Fibroblast of lung (primary cell): ENCODE measurements at regions not wholly inside any gene's neighbourhood (a gene's known extent, or its start where the extent isn't known, plus 50 kb on each side); places are given as distances from the start of the nearest gene placed in this dataset.
A peak's percentile ranks its signal among the peaks of the same experiment; 100 is the strongest.

Experiments
- DNase-seq, 2 donors: peaks; one replicate each; pipeline versions ENCODE4 v3.0.0 to v3.0.0-alpha.2; 2010; ENCODE audit warnings: low read depth in 2 of 2
- H2AFZ ChIP-seq: 2 replicates; pipeline ENCODE4 v1.5.1; 2012; ENCODE audit warnings: low read length, control low read depth, inconsistent platforms
- H3K27ac ChIP-seq: 2 replicates; pipeline ENCODE4 v1.5.1; 2011; ENCODE audit warnings: low read length, control low read depth; ENCODE audit not compliant: insufficient read depth
- H3K27me3 ChIP-seq: 2 replicates; pipeline ENCODE4 v1.5.1; 2011; ENCODE audit warnings: mild to moderate bottlenecking, low read length; ENCODE audit not compliant: control insufficient read depth, insufficient read depth
- H3K36me3 ChIP-seq: 2 replicates; pipeline ENCODE4 v1.5.1; 2011; ENCODE audit warnings: low read length; ENCODE audit not compliant: control insufficient read depth, insufficient read depth
- H3K4me1 ChIP-seq: 2 replicates; pipeline ENCODE4 v1.5.1; 2011; ENCODE audit warnings: low read length; ENCODE audit not compliant: control insufficient read depth, insufficient read depth; ENCODE audit errors: extremely low read depth
- H3K4me2 ChIP-seq: 2 replicates; pipeline ENCODE4 v1.5.1; 2011; ENCODE audit warnings: low read length, control low read depth; ENCODE audit not compliant: insufficient read depth; ENCODE audit errors: extremely low read depth
- H3K4me3 ChIP-seq, 4 experiments: fragments of 200-600 bp in 1 of 4; sonication (generic) in 1 of 4; replicated peaks in 1 of 4; 2 replicates each; pipeline ENCODE4 v1.5.1; 2011 to 2016; ENCODE audit warnings: low read length in 4 of 4, low read depth in 3 of 4, mild to moderate bottlenecking in 3 of 4, control low read depth in 2 of 4, inconsistent platforms in 1 of 4, mixed read lengths in 1 of 4; ENCODE audit not compliant: insufficient read depth in 1 of 4; ENCODE audit errors: control extremely low read depth in 1 of 4
- H3K79me2 ChIP-seq: 2 replicates; pipeline ENCODE4 v1.5.1; 2012; ENCODE audit warnings: mild to moderate bottlenecking, low read length, inconsistent platforms; ENCODE audit not compliant: control insufficient read depth, insufficient read depth
- H3K9ac ChIP-seq: 2 replicates; pipeline ENCODE4 v1.5.1; 2011; ENCODE audit warnings: mild to moderate bottlenecking, low read length, control low read depth; ENCODE audit not compliant: insufficient read depth
- H3K9me3 ChIP-seq: 2 replicates; pipeline ENCODE4 v1.5.1; 2012; ENCODE audit warnings: low read depth, low read length; ENCODE audit not compliant: control insufficient read depth, insufficient read depth
- H4K20me1 ChIP-seq: 2 replicates; pipeline ENCODE4 v1.5.1; 2011; ENCODE audit warnings: low read length; ENCODE audit not compliant: control insufficient read depth, insufficient read depth; ENCODE audit errors: extremely low read depth
- EZH2 ChIP-seq: IDR thresholded peaks from 2 replicates; pipeline ENCODE4 v1.5.1; 2012; ENCODE audit warnings: low read length, control low read depth, mild to moderate bottlenecking; ENCODE audit errors: missing control alignments
- TF ChIP-seq, protein P1 (sequence below), 2 donors: IDR thresholded peaks in 1 of 2; conservative IDR thresholded peaks in 1 of 2; 1 replicate in 1 of 2; 2 replicates in 1 of 2; pipeline ENCODE4 v1.5.1; 2011 to 2012; ENCODE audit warnings: low read length in 2 of 2, control low read depth in 1 of 2, inconsistent platforms in 1 of 2, low read depth in 1 of 2, mild to moderate bottlenecking in 1 of 2

DNA sequence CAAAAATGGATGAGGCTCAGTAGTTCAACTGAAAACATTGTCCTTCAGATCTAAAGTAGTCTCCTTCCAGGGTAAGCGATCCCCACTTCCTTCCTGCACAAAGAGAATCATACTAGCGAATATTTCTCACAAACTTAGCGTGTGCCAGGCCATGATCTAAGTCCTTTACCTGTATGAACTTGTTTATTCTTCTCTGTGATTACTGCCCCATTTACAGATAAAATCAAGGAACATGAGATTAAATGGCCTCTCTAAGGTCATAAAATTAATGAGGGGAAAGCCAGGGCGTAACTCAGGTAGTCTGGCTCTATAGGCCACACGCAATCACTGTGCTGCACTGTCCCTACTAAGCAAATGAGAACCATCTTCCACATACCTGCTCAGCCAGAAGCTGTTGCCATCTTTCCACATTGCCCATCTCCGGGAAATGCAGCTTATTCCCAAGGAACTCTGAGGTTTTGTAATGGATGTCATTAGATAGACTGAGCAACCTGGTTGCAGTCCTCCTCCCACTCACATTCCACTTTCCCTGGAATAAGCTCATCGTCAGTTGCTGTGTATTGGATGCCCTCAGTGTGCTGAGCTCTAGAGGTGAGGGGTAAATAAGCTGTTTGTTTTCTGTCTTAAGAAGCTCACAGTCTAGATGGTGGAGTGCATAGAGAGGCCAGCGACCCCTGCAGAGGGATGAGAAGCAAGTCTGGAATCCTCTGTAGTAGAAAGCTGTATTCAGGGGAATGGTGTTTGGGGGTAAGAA, 146.3 kb downstream of the SNX19 start:
- H3K79me2 ChIP-seq: no peaks in the 10 kb centered on the region

DNA sequence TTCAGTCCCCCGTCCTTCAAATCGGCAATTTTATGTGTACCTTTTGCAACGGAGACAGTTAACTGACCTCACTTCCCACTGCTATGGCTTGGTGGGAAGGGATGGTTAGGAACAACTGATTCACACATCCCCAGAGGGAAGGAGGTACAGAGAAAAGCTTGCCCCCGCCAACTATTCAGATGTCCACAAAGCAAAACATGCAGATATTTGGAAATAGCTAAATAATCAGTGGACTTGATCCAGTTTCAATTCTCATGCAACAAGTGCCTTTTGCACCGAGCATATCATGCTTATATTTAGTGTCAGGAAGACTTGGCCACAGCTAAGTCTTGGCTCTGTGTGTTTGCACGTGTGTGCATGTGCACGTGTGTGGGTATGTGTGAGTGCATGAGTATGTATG, 144.6 kb downstream of the SNX19 start:
- peaks cover 31% of the 10 kb centered on the region for H3K4me1 ChIP-seq
- H3K4me2 ChIP-seq: peak overlapping the region; percentile 73
- no peaks in the 10 kb centered on the region for H3K9me3 ChIP-seq
- H3K27me3 ChIP-seq: no peaks in the 10 kb centered on the region
- H3K9ac ChIP-seq: peak overlapping the region; percentile 5
- no peaks in the 10 kb centered on the region for H3K36me3 ChIP-seq
- H4K20me1 ChIP-seq: no peaks in the 10 kb centered on the region
- DNase-seq: peak; percentile 38 to 60
- H3K4me3 ChIP-seq: no peak overlapping the region
- no peak for TF ChIP-seq EZH2
- TF ChIP-seq, protein P1, sequence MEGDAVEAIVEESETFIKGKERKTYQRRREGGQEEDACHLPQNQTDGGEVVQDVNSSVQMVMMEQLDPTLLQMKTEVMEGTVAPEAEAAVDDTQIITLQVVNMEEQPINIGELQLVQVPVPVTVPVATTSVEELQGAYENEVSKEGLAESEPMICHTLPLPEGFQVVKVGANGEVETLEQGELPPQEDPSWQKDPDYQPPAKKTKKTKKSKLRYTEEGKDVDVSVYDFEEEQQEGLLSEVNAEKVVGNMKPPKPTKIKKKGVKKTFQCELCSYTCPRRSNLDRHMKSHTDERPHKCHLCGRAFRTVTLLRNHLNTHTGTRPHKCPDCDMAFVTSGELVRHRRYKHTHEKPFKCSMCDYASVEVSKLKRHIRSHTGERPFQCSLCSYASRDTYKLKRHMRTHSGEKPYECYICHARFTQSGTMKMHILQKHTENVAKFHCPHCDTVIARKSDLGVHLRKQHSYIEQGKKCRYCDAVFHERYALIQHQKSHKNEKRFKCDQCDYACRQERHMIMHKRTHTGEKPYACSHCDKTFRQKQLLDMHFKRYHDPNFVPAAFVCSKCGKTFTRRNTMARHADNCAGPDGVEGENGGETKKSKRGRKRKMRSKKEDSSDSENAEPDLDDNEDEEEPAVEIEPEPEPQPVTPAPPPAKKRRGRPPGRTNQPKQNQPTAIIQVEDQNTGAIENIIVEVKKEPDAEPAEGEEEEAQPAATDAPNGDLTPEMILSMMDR (conservative IDR thresholded peaks at IDR 0.05 in 1 of 2, IDR thresholded peaks at IDR 0.05 in 1 of 2; ENCODE audit: low read depth in 1 of 2, low read length in 2 of 2): no peak
- H3K79me2 ChIP-seq: no peaks in the 10 kb centered on the region
- H2AFZ ChIP-seq: no peak overlapping the region
- peak overlapping the region; percentile 82 for H3K27ac ChIP-seq

More for the DNA sequence above, 146.3 kb downstream of the SNX19 start:
- no peak overlapping the region for H3K4me3 ChIP-seq
- H3K4me1 ChIP-seq: peaks cover 21% of the 10 kb centered on the region
- TF ChIP-seq, protein P1 (conservative IDR thresholded peaks at IDR 0.05 in 1 of 2, IDR thresholded peaks at IDR 0.05 in 1 of 2; ENCODE audit: low read depth in 1 of 2, low read length in 2 of 2): no peak
- no peak for TF ChIP-seq EZH2
- DNase-seq: peak in 1 of 2 donors; percentile 82
- no peaks in the 10 kb centered on the region for H4K20me1 ChIP-seq
- no peak overlapping the region for H3K4me2 ChIP-seq
- H3K9me3 ChIP-seq: no peaks in the 10 kb centered on the region
- no peaks in the 10 kb centered on the region for H3K36me3 ChIP-seq
- H3K27me3 ChIP-seq: no peaks in the 10 kb centered on the region
- no peak overlapping the region for H3K9ac ChIP-seq
- no peak overlapping the region for H3K27ac ChIP-seq
- H2AFZ ChIP-seq: no peak overlapping the region

DNA sequence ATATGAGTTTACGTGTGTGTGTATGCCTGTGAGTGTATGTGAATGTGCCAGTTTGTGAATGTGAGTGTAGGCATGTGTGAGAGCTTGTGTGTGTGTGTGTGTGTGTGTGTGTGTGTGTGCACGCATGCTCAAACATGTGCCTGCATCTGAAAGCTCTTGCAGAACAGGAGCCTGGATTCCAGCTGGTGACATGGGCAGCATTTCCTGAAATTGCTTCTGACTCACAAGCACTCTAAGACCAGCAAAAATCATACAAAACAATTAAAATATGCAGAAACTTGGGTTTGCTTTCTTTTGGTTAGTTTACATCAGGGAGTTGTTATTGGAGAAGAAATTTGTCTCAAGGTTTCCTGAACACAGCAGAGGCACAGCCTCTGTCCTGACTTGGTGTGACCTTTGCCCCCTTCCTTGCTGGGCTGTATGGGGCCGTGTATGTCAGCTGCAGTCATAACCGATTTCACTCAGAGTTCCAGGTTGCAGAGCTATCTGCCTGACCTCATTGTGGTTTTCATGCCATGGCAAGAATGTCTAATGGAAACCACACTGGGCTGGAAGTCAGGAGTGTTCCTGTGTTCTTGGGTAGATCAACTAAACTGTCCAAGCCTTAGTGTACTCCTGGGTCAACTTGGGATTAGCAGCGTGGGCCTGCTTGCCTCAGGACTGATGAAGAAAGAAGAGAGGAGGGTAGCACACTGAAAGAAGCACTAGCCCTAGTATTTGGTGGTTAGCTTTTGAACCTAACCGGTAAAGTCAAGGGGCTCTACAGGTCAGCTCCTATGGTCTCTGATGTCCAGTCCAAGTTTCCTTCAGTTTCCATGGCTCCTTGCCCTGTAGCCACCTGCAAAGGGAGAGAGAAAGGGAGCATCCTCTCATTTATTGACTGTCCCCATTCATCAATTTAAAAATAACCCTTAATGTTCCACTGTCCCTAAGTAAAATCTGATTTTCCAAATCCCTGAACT, 143.7 kb downstream of the SNX19 start:
- no peaks in the 10 kb centered on the region for H4K20me1 ChIP-seq
- no peak for TF ChIP-seq EZH2
- TF ChIP-seq, protein P1 (conservative IDR thresholded peaks at IDR 0.05 in 1 of 2, IDR thresholded peaks at IDR 0.05 in 1 of 2; ENCODE audit: low read depth in 1 of 2, low read length in 2 of 2): no peak
- H3K4me3 ChIP-seq: no peak overlapping the region
- H3K27me3 ChIP-seq: no peaks in the 10 kb centered on the region
- no peak overlapping the region for H2AFZ ChIP-seq
- peak overlapping the region; percentile 82 for H3K27ac ChIP-seq
- H3K4me1 ChIP-seq: peaks cover 31% of the 10 kb centered on the region
- H3K9me3 ChIP-seq: no peaks in the 10 kb centered on the region
- H3K9ac ChIP-seq: peak overlapping the region; percentile 5
- no peaks in the 10 kb centered on the region for H3K36me3 ChIP-seq
- peak; percentile 98 to 99 for DNase-seq
- peak overlapping the region; percentile 73 for H3K4me2 ChIP-seq
- H3K79me2 ChIP-seq: no peaks in the 10 kb centered on the region
